Breast epithelium (tissue), 3 donors: ENCODE measurements at regions not wholly inside any gene's neighbourhood (a gene's known extent, or its start where the extent isn't known, plus 50 kb on each side); places are given as distances from the start of the nearest gene placed in this dataset.

Experiments
- CTCF ChIP-seq, 3 donors: fragments of 450-650 bp; IDR thresholded peaks; one replicate each; pipeline ENCODE4 v1.5.1; 2016 to 2017; ENCODE audit warnings: antibody characterized with exemption in 3 of 3, mild to moderate bottlenecking in 3 of 3, moderate library complexity in 3 of 3
- POLR2A ChIP-seq: fragments of 450-650 bp; IDR thresholded peaks from one replicate; pipeline ENCODE4 v1.6.1; 2016; ENCODE audit warnings: antibody characterized with exemption, mild to moderate bottlenecking, moderate library complexity

- no peak for TF ChIP-seq CTCF (IDR thresholded peaks at IDR 0.05)
- TF ChIP-seq POLR2A: no peak
These were observed 72.6 kb upstream of the PAK5 start for GRCh38 chr20:9911519-9911918.
